DOHH2 (cell line): ENCODE measurements at regions not wholly inside any gene's neighbourhood (a gene's known extent, or its start where the extent isn't known, plus 50 kb on each side); places are given as distances from the start of the nearest gene placed in this dataset.

Experiments used
- H3F3A ChIP-seq: fragments of 200-600 bp; sonication (generic), shearing (Covaris generic); 2 replicates; pipeline ENCODE4 v1.6.0; 2016; ENCODE audit warnings: antibody characterized with exemption, mild to moderate bottlenecking; ENCODE audit not compliant: control insufficient read depth, insufficient read depth
- H3K27ac ChIP-seq: fragments of 200-600 bp; sonication (generic); 2 replicates; pipeline ENCODE4 v1.5.1; 2014; ENCODE audit warnings: low read depth, mild to moderate bottlenecking, low read length, moderate library complexity
- H3K27me3 ChIP-seq: fragments of 200-600 bp; sonication (generic); 2 replicates; pipeline ENCODE4 v1.6.1; 2014; ENCODE audit warnings: mild to moderate bottlenecking, low read length, mixed read lengths; ENCODE audit not compliant: control insufficient read depth
- H3K36me3 ChIP-seq: fragments of 200-600 bp; sonication (generic); 2 replicates; pipeline ENCODE4 v1.6.1; 2014; ENCODE audit warnings: mild to moderate bottlenecking, low read length, moderate library complexity, mixed read lengths; ENCODE audit not compliant: control insufficient read depth
- H3K4me1 ChIP-seq: fragments of 200-600 bp; sonication (generic); 2 replicates; pipeline ENCODE4 v1.6.1; 2014; ENCODE audit warnings: mild to moderate bottlenecking, low read length, mixed read lengths; ENCODE audit not compliant: control insufficient read depth
- H3K4me2 ChIP-seq: fragments of 200-600 bp; sonication (generic); 2 replicates; pipeline ENCODE4 v1.6.0; 2014; ENCODE audit warnings: mild to moderate bottlenecking, low read length, moderate library complexity
- H3K4me3 ChIP-seq: fragments of 200-600 bp; sonication (generic); 2 replicates; pipeline ENCODE4 v1.5.1; 2014; ENCODE audit warnings: mild to moderate bottlenecking, low read length, mixed read lengths
- H3K79me2 ChIP-seq: fragments of 200-600 bp; sonication (generic); 2 replicates; pipeline ENCODE4 v1.6.1; 2014; ENCODE audit warnings: mild to moderate bottlenecking, low read length, mixed read lengths; ENCODE audit not compliant: control insufficient read depth
- H3K9me2 ChIP-seq: fragments of 200-600 bp; sonication (generic); replicated peaks from 2 replicates; pipeline ENCODE4 v1.6.1; 2014; ENCODE audit warnings: mild to moderate bottlenecking, low read length, mixed read lengths; ENCODE audit not compliant: control insufficient read depth
- H3K9me3 ChIP-seq: fragments of 200-600 bp; sonication (generic); 2 replicates; pipeline ENCODE4 v1.6.1; 2014; ENCODE audit warnings: antibody characterized with exemption, low read length, mixed read lengths; ENCODE audit not compliant: control insufficient read depth, insufficient read depth
- H4K20me1 ChIP-seq: fragments of 200-600 bp; sonication (generic); 2 replicates; pipeline ENCODE4 v1.6.0; 2014; ENCODE audit warnings: low read depth, mild to moderate bottlenecking, antibody characterized with exemption, low read length, moderate library complexity; ENCODE audit not compliant: control insufficient read depth, insufficient read depth
- EZH2phosphoT487 ChIP-seq: fragments of 200-600 bp; sonication (generic); IDR thresholded peaks from 2 replicates; pipeline ENCODE4 v1.6.1; 2017; ENCODE audit warnings: borderline replicate concordance, mild to moderate bottlenecking, antibody characterized with exemption, low read length, moderate library complexity, mixed read lengths
- TF ChIP-seq, protein P1 (sequence below): fragments of 200-600 bp; sonication (generic); IDR thresholded peaks from one replicate; pipeline ENCODE4 v1.5.1; 2014; ENCODE audit warnings: antibody characterized with exemption, mild to moderate bottlenecking, low read depth, low read length; ENCODE audit not compliant: poor library complexity, severe bottlenecking

DNA sequence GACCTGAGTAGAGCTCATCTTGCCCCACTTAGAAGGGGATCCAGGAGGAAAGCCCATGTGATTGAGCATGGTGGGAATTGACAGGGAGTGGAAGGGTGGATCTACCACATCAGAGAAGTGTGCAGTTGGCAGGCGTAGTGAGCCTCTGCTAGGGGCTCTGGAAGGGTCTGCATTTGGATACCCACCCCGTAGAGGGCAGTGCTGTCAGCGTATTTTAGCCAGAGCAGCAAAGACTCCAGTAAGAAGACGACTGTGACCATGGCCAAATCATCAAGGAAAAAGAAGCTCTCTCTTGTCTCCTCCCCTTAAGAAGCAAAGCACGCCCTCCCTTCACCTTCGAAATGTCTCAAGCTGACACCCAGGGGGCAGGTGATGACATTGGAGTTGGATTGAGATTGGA, 68.8 kb upstream of the INHBA start:
- Histone ChIP-seq H4K20me1 (no peaks in the 10 kb centered on the region), H3K27me3 (no peaks in the 10 kb centered on the region), H3K36me3 (no peaks in the 10 kb centered on the region), H3K4me1 (no peaks in the 10 kb centered on the region), H3K9me2 (no peaks in the 10 kb centered on the region), H3K27ac (no peak overlapping the region), H3K79me2 (no peaks in the 10 kb centered on the region), H3F3A (no peaks in the 10 kb centered on the region), H3K9me3 (peaks cover 4% of the 10 kb centered on the region; the same call in 1 of the 2 replicates), H3K4me3 (no peak overlapping the region), H3K4me2 (no peak overlapping the region)
- TF ChIP-seq, protein P1, sequence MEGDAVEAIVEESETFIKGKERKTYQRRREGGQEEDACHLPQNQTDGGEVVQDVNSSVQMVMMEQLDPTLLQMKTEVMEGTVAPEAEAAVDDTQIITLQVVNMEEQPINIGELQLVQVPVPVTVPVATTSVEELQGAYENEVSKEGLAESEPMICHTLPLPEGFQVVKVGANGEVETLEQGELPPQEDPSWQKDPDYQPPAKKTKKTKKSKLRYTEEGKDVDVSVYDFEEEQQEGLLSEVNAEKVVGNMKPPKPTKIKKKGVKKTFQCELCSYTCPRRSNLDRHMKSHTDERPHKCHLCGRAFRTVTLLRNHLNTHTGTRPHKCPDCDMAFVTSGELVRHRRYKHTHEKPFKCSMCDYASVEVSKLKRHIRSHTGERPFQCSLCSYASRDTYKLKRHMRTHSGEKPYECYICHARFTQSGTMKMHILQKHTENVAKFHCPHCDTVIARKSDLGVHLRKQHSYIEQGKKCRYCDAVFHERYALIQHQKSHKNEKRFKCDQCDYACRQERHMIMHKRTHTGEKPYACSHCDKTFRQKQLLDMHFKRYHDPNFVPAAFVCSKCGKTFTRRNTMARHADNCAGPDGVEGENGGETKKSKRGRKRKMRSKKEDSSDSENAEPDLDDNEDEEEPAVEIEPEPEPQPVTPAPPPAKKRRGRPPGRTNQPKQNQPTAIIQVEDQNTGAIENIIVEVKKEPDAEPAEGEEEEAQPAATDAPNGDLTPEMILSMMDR, result no peak
- TF ChIP-seq EZH2phosphoT487, result no peak

DNA sequence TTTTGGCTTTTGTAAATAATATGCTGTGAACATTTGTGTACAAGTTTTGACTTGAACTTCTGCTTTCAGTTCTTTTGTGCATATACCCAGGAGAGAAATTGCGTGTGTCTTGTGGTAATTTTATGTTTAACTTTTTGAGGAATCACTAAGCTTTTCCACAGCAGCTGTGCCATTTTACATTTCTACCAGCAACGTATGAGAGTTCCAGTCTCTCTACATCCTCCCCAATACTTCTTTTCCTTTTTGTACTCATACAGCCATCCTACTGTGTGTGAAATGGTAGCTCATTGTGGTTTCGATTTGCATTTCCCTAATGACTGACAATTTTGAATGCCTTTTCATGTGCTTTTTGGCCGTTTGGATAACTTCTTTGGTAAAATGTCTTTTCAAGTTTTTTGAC, 66.3 kb upstream of the INHBA start:
- no peaks in the 10 kb centered on the region for H3K4me1 ChIP-seq
- H3F3A ChIP-seq, result no peaks in the 10 kb centered on the region
- no peaks in the 10 kb centered on the region for H4K20me1 ChIP-seq
- H3K9me2 ChIP-seq, result no peaks in the 10 kb centered on the region
- H3K79me2 ChIP-seq, result no peaks in the 10 kb centered on the region
- H3K4me2 ChIP-seq, result no peak overlapping the region
- peaks cover 4% of the 10 kb centered on the region; the same call in 1 of the 2 replicates for H3K9me3 ChIP-seq
- no peak overlapping the region for H3K4me3 ChIP-seq
- TF ChIP-seq, protein P1, result no peak
- TF ChIP-seq EZH2phosphoT487, result no peak
- H3K27ac ChIP-seq, result no peak overlapping the region
- no peaks in the 10 kb centered on the region for H3K36me3 ChIP-seq
- no peaks in the 10 kb centered on the region for H3K27me3 ChIP-seq

GRCh38 chr7:41763626-41764025, 60.7 kb upstream of the INHBA start:
- Histone ChIP-seq H3K9me2 (no peaks in the 10 kb centered on the region), H3K4me2 (no peak overlapping the region), H3K4me3 (no peak overlapping the region), H3K27me3 (no peaks in the 10 kb centered on the region), H3K9me3 (no peaks in the 10 kb centered on the region; the same call in 1 of the 2 replicates), H3K27ac (no peak overlapping the region), H4K20me1 (no peaks in the 10 kb centered on the region), H3K4me1 (no peaks in the 10 kb centered on the region), H3F3A (no peaks in the 10 kb centered on the region), H3K79me2 (no peaks in the 10 kb centered on the region), H3K36me3 (no peaks in the 10 kb centered on the region)
- no peak for TF ChIP-seq EZH2phosphoT487
- TF ChIP-seq, protein P1, result no peak

GRCh38 chr7:41762641-41763040, 59.8 kb upstream of the INHBA start:
- H3K79me2 ChIP-seq, result no peaks in the 10 kb centered on the region
- H3K9me2 ChIP-seq, result no peaks in the 10 kb centered on the region
- no peaks in the 10 kb centered on the region for H3K27me3 ChIP-seq
- no peaks in the 10 kb centered on the region for H3K9me3 ChIP-seq
- TF ChIP-seq EZH2phosphoT487, result no peak
- TF ChIP-seq, protein P1, result no peak
- H3K27ac ChIP-seq, result no peak overlapping the region
- no peaks in the 10 kb centered on the region for H3F3A ChIP-seq
- H3K4me2 ChIP-seq, result no peak overlapping the region
- H3K36me3 ChIP-seq, result no peaks in the 10 kb centered on the region
- no peak overlapping the region for H3K4me3 ChIP-seq
- no peaks in the 10 kb centered on the region for H3K4me1 ChIP-seq
- no peaks in the 10 kb centered on the region for H4K20me1 ChIP-seq
